Endodermal cell (in vitro differentiated cells): ENCODE measurements at regions not wholly inside any gene's neighbourhood (a gene's known extent, or its start where the extent isn't known, plus 50 kb on each side); places are given as distances from the start of the nearest gene placed in this dataset.

Experiments used
- DNase-seq: peaks from one replicate; pipeline ENCODE4 v3.0.0-alpha.2; 2017
- H3K27ac ChIP-seq: 2 replicates; pipeline ENCODE4 v1.5.1; 2013; ENCODE audit warnings: mild to moderate bottlenecking, low read depth, low read length, moderate library complexity
- H3K27me3 ChIP-seq: 2 replicates; pipeline ENCODE4 v1.6.1; 2013; ENCODE audit warnings: mild to moderate bottlenecking, low read length, moderate library complexity; ENCODE audit not compliant: insufficient read depth, control insufficient read depth, poor library complexity, severe bottlenecking
- H3K36me3 ChIP-seq: 2 replicates; pipeline ENCODE4 v1.7.0; 2013; ENCODE audit warnings: mild to moderate bottlenecking, low read length, moderate library complexity; ENCODE audit not compliant: control insufficient read depth, insufficient read depth
- H3K4me1 ChIP-seq: one replicate; pipeline ENCODE4 v1.7.0; 2013; ENCODE audit warnings: low read length; ENCODE audit not compliant: control insufficient read depth, insufficient read depth
- H3K4me3 ChIP-seq: 2 replicates; pipeline ENCODE4 v1.5.1; 2013; ENCODE audit warnings: mild to moderate bottlenecking, low read length, moderate library complexity
- H3K9ac ChIP-seq: 2 replicates; pipeline ENCODE4 v1.6.1; 2013; ENCODE audit warnings: mild to moderate bottlenecking, low read length, moderate library complexity; ENCODE audit not compliant: poor library complexity, severe bottlenecking; ENCODE audit errors: extremely low read depth
- H3K9me3 ChIP-seq: 2 replicates; pipeline ENCODE4 v1.6.1; 2013; ENCODE audit warnings: mild to moderate bottlenecking, low read length, moderate library complexity; ENCODE audit not compliant: control insufficient read depth
- H3K27ac Mint-ChIP-seq: 2 replicates; pipeline ENCODE4 v1.8.0; 2020; ENCODE audit warnings: mixed read lengths
- H3K27me3 Mint-ChIP-seq: 2 replicates; pipeline ENCODE4 v1.8.0; 2021; ENCODE audit warnings: mild to moderate bottlenecking, mixed read lengths; ENCODE audit not compliant: insufficient read depth
- H3K36me3 Mint-ChIP-seq: 2 replicates; pipeline ENCODE4 v1.8.0; 2020; ENCODE audit warnings: low read depth, mixed read lengths
- H3K4me1 Mint-ChIP-seq: 2 replicates; pipeline ENCODE4 v1.8.0; 2020; ENCODE audit warnings: mixed read lengths
- H3K4me3 Mint-ChIP-seq: 2 replicates; pipeline ENCODE4 v1.8.0; 2020; ENCODE audit warnings: mild to moderate bottlenecking, moderate library complexity, mixed read lengths
- H3K9me3 Mint-ChIP-seq: 2 replicates; pipeline ENCODE4 v1.8.0; 2020; ENCODE audit warnings: mild to moderate bottlenecking, mixed read lengths
- CTCF ChIP-seq: fragments of 200-600 bp; sonication (generic); conservative IDR thresholded peaks from 2 replicates; pipeline ENCODE4 v1.5.0; 2021; ENCODE audit warnings: antibody characterized with exemption, mild to moderate bottlenecking
- whole genome bisulfite sequencing, 2 experiments: methylation state at CpG; one replicate each; pipeline versions ENCODE4 v1.1.5 to v1.1.7; 2013; ENCODE audit warnings: missing lambda C conversion rate in 2 of 2, mixed read lengths in 1 of 2; ENCODE audit not compliant: insufficient coverage in 1 of 2, insufficient read length in 1 of 2; 5-methylcytosine and 5-hydroxymethylcytosine counted together

GRCh38 chr12:90899456-90900182, 55.4 kb downstream of the CCER1 start:
- Mint-ChIP-seq H3K27ac (no peak overlapping the region), H3K9me3 (peaks cover under 1% of the 10 kb centered on the region), H3K27me3 (no peaks in the 10 kb centered on the region), H3K36me3 (no peaks in the 10 kb centered on the region), H3K4me3 (no peak overlapping the region), H3K4me1 (peaks cover 3% of the 10 kb centered on the region)
- DNase-seq = no peak
- H3K36me3 ChIP-seq = no peaks in the 10 kb centered on the region
- H3K4me3 ChIP-seq = no peak overlapping the region
- peaks cover 3% of the 10 kb centered on the region for H3K9me3 ChIP-seq
- no peaks in the 10 kb centered on the region for H3K4me1 ChIP-seq
- 60 to 73% methylated on average over 3 to 4 of the region's 4 CpGs for WGBS, 2 experiments
- no peak overlapping the region for H3K27ac ChIP-seq
- H3K9ac ChIP-seq = no peak overlapping the region
- TF ChIP-seq CTCF = no peak
- H3K27me3 ChIP-seq = no peaks in the 10 kb centered on the region

- Histone ChIP-seq H3K9ac (no peak overlapping the region), H3K9me3 (peaks cover 3% of the 10 kb centered on the region), H3K4me3 (no peak overlapping the region), H3K4me1 (peaks cover 6% of the 10 kb centered on the region), H3K27me3 (no peaks in the 10 kb centered on the region), H3K27ac (no peak overlapping the region), H3K36me3 (no peaks in the 10 kb centered on the region)
- no peak overlapping the region for H3K4me3 Mint-ChIP-seq
- peaks cover 7% of the 10 kb centered on the region for H3K9me3 Mint-ChIP-seq
- DNase-seq = no peak
- TF ChIP-seq CTCF = no peak
- no peak overlapping the region for H3K27ac Mint-ChIP-seq
- H3K36me3 Mint-ChIP-seq = no peaks in the 10 kb centered on the region
- no peaks in the 10 kb centered on the region for H3K27me3 Mint-ChIP-seq
- H3K4me1 Mint-ChIP-seq = peaks cover 15% of the 10 kb centered on the region
These were observed 57.0 kb downstream of the CCER1 start for GRCh38 chr12:90897986-90898385.

- no peak for TF ChIP-seq CTCF
- Mint-ChIP-seq H3K4me3 (no peak overlapping the region), H3K27me3 (no peaks in the 10 kb centered on the region), H3K9me3 (peaks cover 7% of the 10 kb centered on the region), H3K4me1 (peaks cover 16% of the 10 kb centered on the region), H3K27ac (no peak overlapping the region), H3K36me3 (no peaks in the 10 kb centered on the region)
- Histone ChIP-seq H3K9me3 (peaks cover 3% of the 10 kb centered on the region), H3K27me3 (no peaks in the 10 kb centered on the region), H3K9ac (no peak overlapping the region), H3K4me3 (no peak overlapping the region), H3K4me1 (peaks cover 6% of the 10 kb centered on the region), H3K36me3 (no peaks in the 10 kb centered on the region), H3K27ac (no peak overlapping the region)
- no peak for DNase-seq
- WGBS, 2 experiments = 100% methylated on average over 1 of the region's 3 CpGs
These were observed 57.7 kb downstream of the CCER1 start for GRCh38 chr12:90897316-90897715.
